NCI-H2029 (cell line): ENCODE measurements at regions not wholly inside any gene's neighbourhood (a gene's known extent, or its start where the extent isn't known, plus 50 kb on each side); places are given as distances from the start of the nearest gene placed in this dataset.

Experiments used
- DNase-seq: peaks from one replicate; lab custom pipeline; 2025; lab: John Stamatoyannopoulos, UW

DNA sequence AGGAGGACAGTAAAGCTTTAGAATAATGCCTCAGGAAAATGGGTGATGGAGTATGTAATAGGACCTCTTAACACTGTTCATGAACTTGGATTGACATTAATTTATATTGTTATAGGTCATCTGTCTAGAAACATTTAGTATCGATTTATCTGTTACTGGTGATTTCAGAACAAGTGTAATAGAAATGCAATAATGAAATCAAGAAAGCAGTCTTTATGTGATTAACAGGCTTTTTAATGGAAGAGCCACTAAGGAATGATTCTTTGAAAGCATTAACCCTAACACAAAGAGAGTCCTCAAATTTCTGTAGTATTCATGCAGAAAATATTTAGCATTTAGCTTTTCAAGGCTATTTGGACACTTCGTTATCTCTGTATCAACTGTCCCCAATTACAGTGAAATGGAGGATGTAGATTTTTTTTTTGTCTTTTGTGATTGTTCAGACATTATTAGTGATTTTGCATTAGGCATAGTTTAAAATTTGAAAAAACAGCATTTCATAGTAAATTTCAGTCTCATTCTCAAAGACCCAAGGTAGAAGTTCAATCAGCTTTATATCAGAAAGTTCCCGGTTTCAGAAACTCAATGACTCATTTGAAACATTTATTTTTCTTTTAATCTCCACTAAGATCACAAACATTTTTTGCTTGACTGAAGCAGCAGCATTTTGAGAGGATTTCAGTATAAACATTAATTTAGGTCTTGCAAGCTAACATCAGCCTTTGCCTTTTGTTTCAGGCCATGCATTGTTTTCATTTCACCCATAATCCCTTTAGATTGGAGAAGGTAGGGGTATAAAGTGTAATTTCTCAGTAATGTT lies 56.3 kb downstream of the AGTR2 start:
- no peak for DNase-seq

DNA sequence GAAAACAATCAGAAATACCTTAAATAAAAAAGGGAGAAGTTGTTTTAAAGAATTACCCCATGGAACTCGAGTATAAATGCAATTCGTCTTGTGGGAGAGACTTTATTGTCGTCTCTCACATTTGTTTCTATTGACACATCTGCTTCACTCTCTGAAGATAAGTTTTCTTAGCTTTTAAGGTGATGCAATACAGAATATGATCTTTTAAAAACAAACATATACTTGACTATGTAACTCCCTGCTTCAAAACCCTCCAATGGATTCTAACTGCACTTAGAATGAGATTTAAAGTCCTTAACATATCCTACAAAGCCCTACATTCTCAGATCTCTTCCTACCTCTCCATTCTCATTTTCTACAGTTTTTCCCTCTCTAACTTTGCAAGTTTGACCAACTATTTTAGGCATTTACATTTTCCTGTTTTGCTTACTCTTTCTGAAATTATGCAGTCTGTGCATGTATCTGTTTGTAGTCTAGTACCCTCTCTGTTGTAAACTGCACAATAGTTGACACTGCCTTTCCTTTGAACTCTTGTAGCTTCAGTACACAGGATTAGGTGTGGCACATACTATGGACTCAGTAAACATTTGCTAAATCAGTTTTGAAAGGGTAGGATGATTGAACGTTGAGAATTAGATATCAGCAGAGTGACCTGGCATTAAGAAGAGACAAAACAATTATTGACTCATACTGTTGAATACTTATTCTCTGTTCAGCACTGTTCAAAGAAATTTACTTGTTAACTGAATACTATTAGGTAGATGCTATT lies 59.8 kb downstream of the AGTR2 start:
- no peak for DNase-seq

DNA sequence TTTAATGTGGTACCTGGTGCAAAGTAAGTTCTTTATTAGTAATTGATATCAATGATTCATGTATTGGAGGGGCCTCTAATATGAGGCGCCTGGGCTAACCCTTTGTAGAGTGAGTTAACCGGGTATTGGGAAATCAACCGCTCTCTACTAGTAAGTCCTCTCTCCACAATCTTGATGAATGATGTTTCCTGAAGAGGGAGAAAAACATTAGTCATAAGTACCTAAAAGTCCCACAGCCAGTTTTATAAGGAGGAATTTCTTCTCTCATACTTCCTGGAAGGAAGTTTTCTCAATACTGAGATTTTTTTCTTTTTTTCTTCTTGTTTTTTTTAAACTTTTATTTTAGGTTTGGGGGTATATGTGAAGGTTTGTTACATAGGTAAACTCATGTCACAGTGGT lies 62.3 kb downstream of the AGTR2 start:
- DNase-seq = no peak

DNA sequence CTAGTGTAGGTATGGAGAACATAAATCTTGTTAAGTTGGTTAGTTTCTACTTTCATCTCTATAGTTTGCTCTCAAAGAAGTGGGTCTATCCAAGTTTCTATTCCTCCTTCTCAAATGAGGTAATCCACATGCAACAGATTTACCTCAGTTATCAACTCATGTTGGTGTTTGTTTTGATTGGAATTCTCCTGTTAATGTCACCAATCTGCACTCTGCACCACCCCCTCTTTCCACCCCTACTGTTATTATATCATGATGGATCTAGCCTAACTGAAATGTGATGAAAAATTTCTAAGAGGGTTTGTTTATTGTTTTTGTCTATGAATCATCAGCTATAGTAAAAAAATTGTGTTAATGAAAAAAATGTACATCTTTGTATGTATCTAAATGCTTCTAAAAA lies 66.1 kb downstream of the AGTR2 start:
- no peak for DNase-seq

DNA sequence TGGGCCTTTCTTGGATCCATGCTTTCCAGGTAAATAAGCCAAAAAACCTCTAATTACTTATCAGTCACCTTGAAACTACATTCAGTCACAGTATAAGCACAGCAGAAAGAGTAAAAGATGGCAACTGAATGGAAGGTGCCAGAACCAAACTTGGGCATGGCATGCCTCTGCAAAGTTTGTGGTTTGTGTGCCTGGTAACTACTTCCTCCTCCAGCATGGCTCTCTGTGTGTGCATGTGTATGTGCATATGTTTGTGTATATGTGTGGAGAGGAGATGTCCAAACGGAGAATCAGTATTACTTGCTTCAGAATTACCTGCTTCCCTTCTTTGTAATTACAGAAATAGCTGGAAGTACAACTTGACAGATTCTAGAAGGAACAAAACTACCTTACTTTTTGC lies 67.5 kb downstream of the AGTR2 start:
- DNase-seq = no peak

DNA sequence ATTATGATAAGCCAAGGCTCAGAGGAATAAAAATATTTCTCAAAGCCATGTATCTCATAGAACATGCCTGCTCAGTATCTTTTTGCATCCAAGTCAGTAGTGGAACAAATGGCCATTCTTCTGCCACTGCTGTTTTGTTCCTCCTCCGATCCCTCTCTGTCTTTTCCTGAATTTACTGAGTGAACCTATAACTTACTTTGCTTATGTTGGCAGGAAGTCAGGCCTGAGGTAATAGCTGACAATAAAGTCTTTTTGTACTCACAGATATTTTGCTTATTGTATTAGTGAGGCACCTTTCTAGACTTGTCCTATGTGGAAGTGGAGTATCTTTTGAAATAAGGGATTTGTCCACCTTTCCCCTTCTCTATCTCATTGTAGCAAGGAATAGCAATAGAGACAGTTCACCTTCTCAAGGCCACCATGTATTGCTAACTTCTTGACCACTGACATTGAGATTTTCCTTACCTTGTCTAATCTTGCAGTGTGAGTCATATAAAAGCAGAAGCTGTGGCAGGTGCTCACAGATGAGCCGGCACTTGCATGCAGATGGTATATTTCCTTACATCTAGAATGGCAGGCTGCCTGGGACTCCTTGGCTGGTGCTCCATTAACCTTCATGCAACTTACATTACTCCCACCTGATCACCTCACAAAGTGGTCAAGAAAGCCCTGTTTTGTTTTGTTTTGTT lies 68.2 kb downstream of the AGTR2 start:
- no peak for DNase-seq

DNA sequence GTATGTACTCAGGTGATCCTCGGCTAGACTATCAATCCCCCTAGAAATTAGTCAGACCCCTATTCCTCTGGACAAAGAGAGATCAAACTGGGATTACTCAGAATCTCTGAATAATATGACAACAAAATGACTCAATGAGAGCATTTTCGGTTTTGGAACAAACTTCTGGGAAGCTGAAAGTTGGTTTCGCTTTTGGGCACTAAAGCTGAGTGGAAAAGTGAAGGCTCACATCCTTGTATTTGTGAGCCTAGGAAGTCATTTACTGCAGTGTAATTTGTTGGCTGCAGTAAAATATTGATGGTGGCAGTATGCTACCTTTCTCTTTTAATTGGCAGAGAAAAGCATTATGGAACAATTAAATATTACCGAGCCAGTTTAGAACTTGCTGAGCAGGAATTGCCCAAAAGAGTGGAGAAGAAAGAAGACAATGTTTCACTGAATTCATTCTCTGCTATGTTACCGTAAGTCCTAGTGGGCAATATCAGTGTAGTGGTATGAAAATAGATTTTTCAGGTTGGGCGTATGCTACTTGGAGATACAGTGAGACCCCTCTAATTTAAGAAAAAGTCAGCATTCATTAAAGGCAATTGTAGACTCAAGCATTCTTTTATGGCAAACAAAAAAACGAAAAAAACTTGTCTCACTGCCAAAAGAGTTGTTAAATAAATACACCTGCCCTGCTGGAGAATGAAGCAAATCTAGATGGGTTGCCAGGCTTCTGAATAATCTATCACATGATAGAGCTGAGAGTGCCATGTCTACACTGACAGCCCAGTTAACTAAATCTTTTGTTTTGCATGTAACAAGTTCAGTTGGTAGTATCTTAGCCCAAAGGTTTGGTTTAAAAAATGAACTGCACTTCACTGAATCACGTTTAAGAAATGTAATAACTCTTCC lies 69.6 kb downstream of the AGTR2 start:
- peak; percentile 50 for DNase-seq

DNA sequence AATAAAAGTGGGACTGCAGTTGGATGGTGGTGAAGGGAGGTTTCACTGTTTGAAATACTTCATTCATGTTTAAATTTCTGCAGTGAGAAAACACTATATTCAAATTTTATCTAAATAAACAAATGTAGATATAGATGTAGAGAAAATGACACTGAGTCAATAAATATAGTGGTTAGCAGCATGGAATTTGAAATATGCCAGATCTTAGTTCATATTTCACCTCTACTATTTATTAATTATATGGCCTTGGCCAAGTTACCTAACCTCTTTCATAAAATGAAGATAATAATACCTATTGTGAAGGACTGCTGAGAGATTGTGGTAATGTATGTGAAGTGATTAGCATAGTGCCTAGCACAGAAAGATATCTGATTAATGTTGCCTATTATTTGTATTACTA lies 70.5 kb downstream of the AGTR2 start:
- no peak for DNase-seq

DNA sequence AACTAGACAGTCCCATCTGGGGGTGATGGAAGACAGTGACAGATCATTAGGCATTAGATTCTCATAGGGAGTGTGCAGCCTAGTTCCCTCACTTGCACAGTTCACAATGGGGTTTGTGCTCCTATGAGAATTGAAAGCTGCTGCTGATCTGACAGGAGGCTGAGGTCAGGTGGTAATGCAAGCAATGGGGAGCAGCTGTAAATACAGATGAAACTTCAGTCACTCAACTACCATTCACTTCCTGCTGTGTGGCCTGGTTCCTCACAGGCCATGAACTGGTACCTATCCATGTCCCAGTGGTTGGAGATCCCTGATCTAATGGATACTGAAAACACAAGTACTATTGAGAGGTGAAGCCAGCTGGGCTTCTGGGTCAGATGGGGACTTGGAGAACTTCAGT lies 72.5 kb downstream of the AGTR2 start:
- no peak for DNase-seq

DNA sequence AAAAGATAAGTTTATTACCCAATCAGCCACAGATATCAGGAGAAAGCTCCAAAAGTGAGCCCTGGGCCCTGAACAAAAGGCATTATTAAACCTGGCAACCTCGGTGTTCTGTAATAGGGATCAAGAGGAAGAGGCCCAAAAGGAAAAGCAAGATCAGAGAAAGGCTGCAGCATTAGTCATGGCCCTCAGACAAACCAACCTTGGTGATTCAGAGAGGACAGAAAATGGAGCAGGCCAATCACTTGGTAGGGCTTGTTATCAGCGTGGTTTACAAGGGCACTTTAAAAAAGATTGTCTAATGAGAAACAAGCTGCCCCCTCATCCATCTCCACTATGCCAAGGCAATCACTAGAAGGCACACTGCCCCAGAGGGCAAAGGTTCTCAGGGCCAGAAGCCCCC lies 75.7 kb downstream of the AGTR2 start:
- DNase-seq = no peak

DNA sequence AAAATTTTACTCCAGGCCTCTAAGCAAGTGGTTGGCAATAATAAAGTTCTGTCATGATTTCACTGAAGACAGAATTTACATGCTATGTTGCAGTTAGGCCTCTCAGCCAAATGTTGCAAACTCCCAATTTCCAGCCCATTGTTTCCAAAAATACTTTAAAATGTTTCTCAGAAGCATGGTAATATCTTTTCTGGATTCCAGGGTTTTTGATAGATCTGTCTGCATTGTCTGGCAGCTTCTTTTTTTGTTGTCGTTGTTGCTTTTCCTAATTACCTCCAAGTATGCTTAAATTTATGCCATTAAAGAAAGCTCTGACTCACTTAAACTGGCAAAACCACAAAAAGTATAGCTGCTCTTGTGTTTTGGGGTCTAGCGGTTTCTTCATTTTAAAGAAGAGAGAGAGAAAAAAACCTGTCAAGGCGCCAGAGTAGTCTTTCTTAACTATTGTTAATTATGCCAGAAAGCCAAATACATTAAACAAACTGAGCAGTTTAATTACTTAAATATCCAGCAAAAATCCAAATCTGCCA lies 97.0 kb downstream of the AGTR2 start:
- DNase-seq = no peak

DNA sequence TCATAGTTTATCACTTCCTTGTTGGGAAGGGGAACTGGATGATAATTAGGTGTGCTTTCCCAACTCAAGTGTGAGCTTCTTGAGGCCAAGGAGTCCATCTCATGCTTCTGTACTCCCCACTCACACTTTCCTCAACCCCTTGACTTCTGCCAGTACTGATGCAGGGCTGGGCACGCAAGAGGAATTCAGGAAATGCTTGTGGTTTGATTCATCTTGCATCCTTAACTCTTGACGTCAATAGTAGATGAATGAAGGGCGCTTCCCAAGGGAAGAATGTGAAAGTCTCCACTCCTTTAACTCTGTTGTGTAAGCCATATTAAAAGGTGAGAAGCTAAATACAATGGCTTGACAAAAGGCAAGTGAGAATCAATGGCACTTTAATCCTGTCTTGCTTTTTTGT lies 101.8 kb downstream of the AGTR2 start:
- DNase-seq = no peak

DNA sequence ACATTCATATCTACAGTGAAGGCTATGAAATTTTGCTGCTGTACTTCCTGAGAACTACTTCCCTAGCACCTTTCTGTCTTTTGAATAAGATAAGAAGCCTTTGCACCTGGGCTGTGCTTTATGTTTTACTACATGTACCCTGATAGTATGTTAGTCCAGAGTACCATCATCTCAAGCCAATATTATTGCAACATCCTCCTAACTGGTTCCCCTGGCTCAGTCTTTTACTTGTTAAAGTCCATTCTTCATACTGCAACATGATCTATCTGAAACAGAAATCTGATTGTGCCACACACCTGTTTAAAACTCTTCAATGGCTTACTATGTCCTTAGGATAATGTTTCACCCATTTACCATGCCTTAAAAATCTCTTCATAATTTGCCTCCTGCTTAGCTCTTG lies 102.3 kb downstream of the AGTR2 start:
- DNase-seq = no peak

DNA sequence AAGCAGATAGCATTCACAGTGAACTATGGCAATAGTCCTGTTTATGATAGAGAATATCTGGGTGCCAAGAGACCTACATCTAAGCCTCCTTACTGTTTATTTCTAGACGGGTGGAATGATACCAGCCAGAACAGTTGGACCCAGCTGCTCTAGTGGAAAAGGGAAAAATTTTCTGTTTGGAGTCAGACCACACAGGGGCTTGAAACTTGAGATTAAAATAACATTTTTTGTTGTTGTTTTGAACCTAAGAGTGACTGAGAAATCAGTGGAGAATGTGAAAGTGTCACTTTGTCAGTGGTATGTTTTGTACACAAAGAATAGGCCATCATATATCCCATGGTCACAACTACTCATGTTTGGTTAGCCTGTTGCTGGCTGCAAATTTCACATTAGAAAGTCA lies 105.7 kb downstream of the AGTR2 start:
- DNase-seq = no peak

DNA sequence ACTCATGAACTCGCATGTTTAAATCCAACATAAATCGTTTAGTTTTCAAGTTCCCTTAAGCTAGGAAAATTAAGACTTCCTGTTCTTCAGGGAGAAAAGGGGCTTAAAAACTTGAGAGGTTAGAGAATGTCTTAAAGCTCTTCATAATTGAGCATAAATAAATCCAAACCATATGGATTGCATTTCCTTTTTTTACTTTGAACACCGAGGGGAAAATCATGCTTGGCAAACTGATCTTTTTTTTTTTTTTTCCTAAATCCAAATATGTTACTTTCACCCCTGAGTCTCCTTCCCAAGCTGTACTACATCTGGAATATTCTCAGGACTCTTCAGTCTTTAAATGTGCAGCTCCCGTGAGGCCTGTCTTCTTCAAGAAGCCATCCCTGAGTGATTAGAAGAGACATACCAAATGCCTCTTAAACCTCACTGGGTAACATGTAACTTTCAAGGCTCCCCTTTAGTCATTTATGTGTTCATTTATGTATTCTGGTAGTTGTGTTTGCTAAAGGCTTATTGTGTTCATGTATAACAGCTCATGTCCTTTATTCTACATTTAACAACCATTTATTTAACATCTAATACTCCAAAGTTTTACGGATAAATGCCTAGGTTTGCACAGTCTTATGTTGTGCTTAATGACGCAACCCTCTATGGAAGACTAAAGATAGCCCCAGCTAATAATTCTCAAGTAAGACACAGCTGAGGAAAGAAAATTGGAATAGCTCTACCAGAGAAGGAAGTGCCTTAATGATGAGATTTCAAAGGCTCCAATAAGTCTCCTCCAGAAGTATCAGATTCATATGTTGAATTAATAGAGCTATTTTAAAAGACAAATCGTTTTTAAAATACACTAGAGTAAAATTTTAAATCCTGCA lies 107.0 kb downstream of the AGTR2 start:
- DNase-seq = no peak

DNA sequence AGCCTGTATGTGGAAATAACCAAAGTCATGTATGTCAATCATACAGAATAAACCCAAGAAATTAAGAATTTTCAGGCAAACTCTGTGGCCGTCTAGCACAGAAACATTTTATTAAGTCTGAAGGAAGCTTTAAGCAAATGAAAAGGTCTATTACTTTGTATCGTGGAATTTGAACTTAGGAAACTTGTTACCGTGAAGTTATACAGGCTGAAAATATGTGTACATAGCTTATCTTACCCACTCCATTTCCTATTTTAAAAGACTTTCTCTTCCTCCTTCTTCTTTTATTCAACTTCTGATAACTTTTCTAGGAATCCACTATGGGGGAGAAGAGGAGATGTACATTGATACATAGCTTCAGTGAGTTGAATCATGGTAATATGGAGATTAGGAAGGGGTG lies 108.3 kb downstream of the AGTR2 start:
- DNase-seq = no peak

DNA sequence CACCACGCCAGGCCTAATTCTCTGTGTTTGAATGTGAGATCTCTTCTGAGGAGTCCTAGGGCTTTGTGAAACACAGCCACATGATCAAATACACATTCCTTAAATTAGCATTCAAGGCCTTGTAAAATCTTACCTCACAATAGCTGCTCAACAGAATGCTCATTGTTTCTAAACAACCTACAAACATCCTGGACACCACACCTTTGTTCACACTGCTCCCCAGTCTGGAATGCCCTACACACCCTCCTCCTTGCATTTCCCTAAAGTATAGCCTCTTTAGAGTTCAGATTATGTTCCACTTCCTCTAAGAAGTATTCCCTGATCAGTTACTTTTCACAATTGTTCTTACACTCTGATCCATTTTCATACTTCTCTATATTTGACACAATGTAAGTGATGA lies 110.6 kb downstream of the AGTR2 start:
- no peak for DNase-seq

DNA sequence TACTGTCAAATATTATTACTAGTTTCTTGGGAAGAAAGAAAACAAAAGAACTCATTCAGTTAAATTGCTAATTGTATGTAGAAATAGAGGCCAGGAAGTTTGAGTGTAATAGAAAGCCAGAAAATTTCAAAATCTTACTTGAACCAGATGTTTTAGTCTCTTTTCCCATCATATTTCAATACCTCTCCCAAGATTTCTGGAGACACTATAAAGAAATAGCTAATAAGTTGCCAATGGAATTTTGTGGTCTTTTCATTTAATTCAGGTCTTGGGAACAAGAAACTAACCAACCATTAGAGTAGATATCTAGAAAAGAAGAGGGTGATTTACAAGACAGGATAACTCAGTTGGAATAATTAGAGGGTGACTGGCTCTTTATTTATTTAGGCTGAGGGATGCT lies 112.2 kb downstream of the AGTR2 start:
- no peak for DNase-seq

DNA sequence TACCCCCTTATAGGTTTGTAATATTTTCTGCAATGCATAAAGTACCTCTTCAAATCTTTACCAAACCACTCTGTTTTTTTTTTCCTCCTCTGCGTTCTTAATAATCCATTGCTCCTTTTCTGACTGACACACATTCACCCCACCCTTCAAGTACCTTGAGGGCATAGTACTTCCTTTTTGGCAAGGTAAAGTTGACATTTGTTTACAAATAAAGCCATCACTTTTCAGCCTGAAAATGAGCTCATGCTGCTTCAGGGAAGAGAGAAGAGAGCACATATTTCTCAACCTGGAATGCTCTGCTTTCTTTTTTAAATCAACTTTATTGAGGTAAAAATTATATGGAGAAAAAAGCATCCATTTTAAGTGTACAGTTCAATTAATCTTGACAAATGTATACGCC lies 113.9 kb downstream of the AGTR2 start:
- DNase-seq = peak; percentile 21

DNA sequence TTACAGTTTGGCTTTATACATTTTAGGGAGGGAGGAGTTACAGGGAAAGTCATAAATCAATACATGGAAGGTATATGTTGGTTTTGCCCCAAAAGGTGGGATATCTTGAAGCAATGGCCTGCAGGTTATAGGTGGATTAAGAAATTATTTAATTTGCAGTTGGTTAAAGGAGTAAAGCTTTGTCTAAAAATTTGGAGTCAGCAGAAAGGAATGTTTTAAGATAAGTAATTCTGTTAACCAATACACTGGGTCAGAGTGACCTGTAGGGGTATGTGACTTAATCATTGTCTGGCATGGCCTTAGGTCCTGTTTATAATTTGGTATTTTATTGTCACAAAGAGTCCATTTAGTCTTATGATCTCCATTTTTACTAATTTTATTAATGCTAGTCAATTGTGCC lies 115.0 kb downstream of the AGTR2 start:
- DNase-seq = no peak

DNA sequence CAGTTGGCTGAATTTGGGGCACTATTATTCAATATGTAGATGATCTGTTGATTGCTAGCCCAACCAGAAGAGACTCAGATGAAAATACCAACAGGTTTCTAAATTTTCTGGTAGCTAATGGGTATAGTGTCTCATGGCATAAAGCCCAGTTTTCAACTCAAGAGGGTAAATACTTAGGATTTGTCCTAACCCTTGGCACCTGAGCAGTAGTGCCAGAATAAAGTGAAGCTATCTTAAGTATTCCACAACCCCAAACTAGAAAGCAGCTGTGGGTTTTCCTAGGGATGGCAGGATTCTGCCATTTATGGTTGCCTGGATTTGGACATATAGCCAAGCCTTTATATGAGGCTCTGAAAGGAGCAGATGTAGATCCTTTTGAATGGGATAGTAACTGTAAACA lies 119.0 kb downstream of the AGTR2 start:
- DNase-seq = no peak
